ENCODE measurements at regions not wholly inside any gene's neighbourhood (a gene's known extent, or its start where the extent isn't known, plus 50 kb on each side); places are given as distances from the start of the nearest gene placed in this dataset.

DNA sequence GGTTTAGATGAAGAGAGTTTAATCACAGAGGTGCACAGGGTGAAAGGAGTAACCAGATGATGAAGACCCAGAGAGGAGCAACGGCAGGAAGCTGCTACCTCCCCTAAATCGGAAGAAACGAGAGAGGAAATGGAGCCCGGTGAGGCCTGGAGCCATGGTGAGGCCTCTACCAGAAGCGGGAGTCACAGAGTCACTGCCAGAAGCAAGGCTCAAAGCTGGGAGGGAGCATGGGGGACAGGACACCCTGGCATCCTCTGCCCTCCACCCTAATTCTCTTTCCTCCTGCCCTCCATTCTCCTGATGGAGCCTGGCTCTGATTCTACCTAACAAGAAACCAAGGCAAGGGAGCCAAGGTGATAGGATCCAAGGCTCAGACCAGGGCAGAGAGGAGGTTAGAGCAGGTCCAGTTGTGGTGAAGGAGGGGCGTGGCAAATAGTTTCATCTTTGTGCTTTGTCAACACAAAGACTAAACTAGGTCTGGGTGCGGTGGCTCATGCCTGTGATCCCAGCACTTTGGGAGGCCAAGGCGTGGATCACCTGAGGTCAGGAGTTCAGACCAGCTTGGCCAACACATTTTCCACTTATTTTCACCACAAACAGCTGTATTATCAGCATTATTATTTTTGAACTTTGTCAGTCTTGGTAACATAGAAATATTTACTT is 134.4 kb upstream of the RAI14 start:
- ChIA-PET CTCF (no interaction called here), POLR2A (ENCODE audit: low non-redundant PET) (no interaction called here)
- H3K27ac ChIP-seq = no peak overlapping the region
- TF ChIP-seq, protein P1, sequence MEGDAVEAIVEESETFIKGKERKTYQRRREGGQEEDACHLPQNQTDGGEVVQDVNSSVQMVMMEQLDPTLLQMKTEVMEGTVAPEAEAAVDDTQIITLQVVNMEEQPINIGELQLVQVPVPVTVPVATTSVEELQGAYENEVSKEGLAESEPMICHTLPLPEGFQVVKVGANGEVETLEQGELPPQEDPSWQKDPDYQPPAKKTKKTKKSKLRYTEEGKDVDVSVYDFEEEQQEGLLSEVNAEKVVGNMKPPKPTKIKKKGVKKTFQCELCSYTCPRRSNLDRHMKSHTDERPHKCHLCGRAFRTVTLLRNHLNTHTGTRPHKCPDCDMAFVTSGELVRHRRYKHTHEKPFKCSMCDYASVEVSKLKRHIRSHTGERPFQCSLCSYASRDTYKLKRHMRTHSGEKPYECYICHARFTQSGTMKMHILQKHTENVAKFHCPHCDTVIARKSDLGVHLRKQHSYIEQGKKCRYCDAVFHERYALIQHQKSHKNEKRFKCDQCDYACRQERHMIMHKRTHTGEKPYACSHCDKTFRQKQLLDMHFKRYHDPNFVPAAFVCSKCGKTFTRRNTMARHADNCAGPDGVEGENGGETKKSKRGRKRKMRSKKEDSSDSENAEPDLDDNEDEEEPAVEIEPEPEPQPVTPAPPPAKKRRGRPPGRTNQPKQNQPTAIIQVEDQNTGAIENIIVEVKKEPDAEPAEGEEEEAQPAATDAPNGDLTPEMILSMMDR (conservative IDR thresholded peaks at IDR 0.05; ENCODE audit: low read depth) = no peak
- DNase-seq (ENCODE audit: low spot score) = no peak

DNA sequence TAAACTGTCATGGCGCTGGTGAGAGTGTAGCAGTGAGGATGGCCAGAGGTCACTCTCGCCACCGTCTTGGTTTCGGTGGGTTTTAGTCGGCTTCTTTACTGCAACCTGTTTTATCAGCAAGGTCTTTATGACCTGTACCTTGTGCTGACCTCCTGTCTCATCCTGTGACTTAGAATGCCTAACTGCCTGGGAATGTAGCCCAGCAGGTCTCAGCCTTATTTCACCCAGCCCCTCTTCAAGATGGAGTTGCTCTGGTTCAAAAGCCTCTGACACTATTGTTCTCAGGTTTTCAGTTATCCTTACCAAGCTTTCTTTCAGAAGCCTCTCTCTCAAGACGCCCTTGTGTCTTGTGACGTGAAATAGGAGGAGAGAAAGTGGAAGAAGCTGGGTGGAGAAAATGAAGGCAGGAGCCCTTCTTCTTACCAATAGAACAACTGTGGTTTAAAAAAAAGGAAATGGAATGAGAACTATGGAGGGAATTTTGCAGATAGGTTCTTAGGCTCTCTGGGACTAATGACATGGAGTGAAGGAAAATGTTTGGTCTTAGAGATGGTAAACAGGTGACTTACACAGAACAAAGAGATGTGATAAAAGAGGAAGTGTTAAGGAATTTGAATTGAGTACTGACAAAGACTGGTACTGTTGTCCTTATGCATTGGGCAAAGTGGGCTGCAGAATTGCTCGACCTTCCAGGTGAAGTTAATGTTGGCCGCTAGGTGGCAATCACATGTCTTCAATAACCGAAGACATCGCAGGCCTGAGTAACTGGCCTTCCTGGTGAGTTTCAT is 133.3 kb upstream of the RAI14 start:
- CTCF ChIA-PET = interaction anchor here (0.6 to 1.7 kb wide), 9 partner anchors 9 to 1204 kb away, joined by 3 to 9 read pairs (median 4); no protein-coding TSS in a partner anchor
- H3K27ac ChIP-seq = no peak overlapping the region
- peak; percentile 71 for DNase-seq (ENCODE audit: low spot score)
- POLR2A ChIA-PET (ENCODE audit: low non-redundant PET) = no interaction called here
- TF ChIP-seq, protein P1 (conservative IDR thresholded peaks at IDR 0.05; ENCODE audit: low read depth) = peak; percentile 84

GRCh38 chr5:34523387-34523726 is 132.8 kb upstream of the RAI14 start:
- ChIA-PET CTCF (interaction anchor here (0.7 to 1.7 kb wide), 10 partner anchors 8 to 381 kb away, joined by 3 to 9 read pairs (median 4); no protein-coding TSS in a partner anchor), POLR2A (ENCODE audit: low non-redundant PET) (no interaction called here)
- no peak for DNase-seq (ENCODE audit: low spot score)
- TF ChIP-seq, protein P1 (conservative IDR thresholded peaks at IDR 0.05; ENCODE audit: low read depth) = peak; percentile 50
- no peak overlapping the region for H3K27ac ChIP-seq

GRCh38 chr5:34524123-34524522 is 132.0 kb upstream of the RAI14 start:
- CTCF ChIA-PET = interaction anchor here (0.7 to 1.7 kb wide), 9 partner anchors 10 to 380 kb away, joined by 3 to 9 read pairs (median 4); no protein-coding TSS in a partner anchor
- POLR2A ChIA-PET (ENCODE audit: low non-redundant PET) = no interaction called here
- no peak overlapping the region for H3K27ac ChIP-seq

DNA sequence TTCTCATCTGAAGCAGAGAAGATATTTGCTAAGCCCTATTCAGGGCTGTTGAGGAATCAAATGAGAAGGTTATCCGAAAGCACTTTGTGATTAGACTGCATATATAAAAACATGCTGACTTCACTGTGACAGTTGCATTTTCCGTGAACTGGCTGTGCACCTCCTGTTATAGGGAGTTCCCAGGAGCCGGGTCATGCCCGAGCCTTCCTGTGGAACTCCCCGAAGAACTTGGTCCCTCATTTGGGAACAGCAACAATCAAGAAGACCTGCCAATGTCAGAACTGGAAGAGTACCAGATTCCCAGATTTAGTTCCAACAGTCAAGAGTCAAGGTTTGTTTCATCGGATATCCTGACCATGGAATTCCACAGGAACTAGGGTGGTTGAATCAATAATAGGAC is 130.4 kb upstream of the RAI14 start:
- ChIA-PET POLR2A (ENCODE audit: low non-redundant PET) (no interaction called here), CTCF (no interaction called here)
- no peak for DNase-seq (ENCODE audit: low spot score)
- H3K27ac ChIP-seq = no peak overlapping the region
- TF ChIP-seq, protein P1 (conservative IDR thresholded peaks at IDR 0.05; ENCODE audit: low read depth) = no peak

More at GRCh38 chr5:34524123-34524522, 132.0 kb upstream of the RAI14 start:
- TF ChIP-seq, protein P1 (conservative IDR thresholded peaks at IDR 0.05; ENCODE audit: low read depth) = no peak
- peak; percentile 37 for DNase-seq (ENCODE audit: low spot score)

DNA sequence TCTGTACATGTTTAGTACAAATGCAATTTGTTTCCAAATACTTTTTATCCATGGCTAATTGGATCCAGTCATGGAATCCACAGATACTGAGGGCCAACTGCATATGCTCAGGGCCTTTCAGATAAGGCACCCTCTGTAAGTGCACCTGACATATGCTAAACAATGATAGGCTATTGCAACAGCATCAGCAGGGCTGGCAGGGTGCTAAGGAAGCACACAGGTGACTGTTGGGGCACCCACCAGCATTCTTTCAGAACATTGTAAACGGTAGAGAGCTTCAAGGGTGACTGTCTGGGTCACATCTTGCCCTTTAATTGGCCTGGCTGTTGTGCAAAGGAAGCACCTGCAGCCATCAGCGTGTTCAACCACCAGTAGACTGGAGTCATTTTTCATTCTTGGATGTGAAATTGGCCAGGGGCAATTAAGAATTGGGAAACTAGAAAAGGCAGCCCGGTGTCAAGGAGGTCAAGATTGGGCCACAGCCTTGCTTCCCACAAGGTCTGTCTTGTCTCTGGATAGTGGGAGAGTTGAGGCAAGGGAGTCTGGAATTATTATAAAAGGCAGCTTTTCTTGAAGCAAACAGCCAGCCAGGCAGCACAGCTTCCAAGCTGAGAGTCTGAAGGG is 129.3 kb upstream of the RAI14 start:
- DNase-seq (ENCODE audit: low spot score) = no peak
- TF ChIP-seq, protein P1 (conservative IDR thresholded peaks at IDR 0.05; ENCODE audit: low read depth) = no peak

More for the DNA sequence above, 129.3 kb upstream of the RAI14 start:
- POLR2A ChIA-PET (ENCODE audit: low non-redundant PET) = no interaction called here
- CTCF ChIA-PET = no interaction called here
- H3K27ac ChIP-seq = no peak overlapping the region

Data from RWPE1 (cell line).